Activated CD4-positive, alpha-beta T cell treated with anti-CD3 and anti-CD28 coated beads, Interleukin-2, amount 10 ng/mL, durations not matched to agents 24 days and 14 days (primary cell): ENCODE measurements at regions not wholly inside any gene's neighbourhood (a gene's known extent, or its start where the extent isn't known, plus 50 kb on each side); places are given as distances from the start of the nearest gene placed in this dataset.
A peak's percentile ranks its signal among the peaks of the same experiment; 100 is the strongest.

Experiments
- DNase-seq: peaks from one replicate; pipeline ENCODE4 v3.0.0; 2022
- H3K27ac Mint-ChIP-seq: one replicate; pipeline ENCODE4 v1.8.0; 2022; ENCODE audit warnings: mild to moderate bottlenecking, mixed read lengths
- H3K27me3 Mint-ChIP-seq: one replicate; pipeline ENCODE4 v1.8.0; 2022; ENCODE audit warnings: mixed read lengths
- H3K36me3 Mint-ChIP-seq: one replicate; pipeline ENCODE4 v1.8.0; 2022; ENCODE audit warnings: low read depth, mild to moderate bottlenecking, mixed read lengths
- H3K4me1 Mint-ChIP-seq: one replicate; pipeline ENCODE4 v1.8.0; 2021; ENCODE audit warnings: mixed read lengths
- H3K4me3 Mint-ChIP-seq: one replicate; pipeline ENCODE4 v1.8.0; 2022; ENCODE audit warnings: mild to moderate bottlenecking, moderate library complexity, mixed read lengths
- H3K9me3 Mint-ChIP-seq: one replicate; pipeline ENCODE4 v1.8.0; 2021; ENCODE audit warnings: mixed read lengths
- intact Hi-C: fragments of 100-400 bp; cut with micrococcal nuclease; formaldehyde crosslinking; loops from one replicate; pipeline ENCODE4 v1.15.1; 2023

- no peak for DNase-seq
- H3K9me3 Mint-ChIP-seq = no peaks in the 10 kb centered on the region
- H3K4me1 Mint-ChIP-seq = no peaks in the 10 kb centered on the region
- H3K27ac Mint-ChIP-seq = no peak overlapping the region
- H3K4me3 Mint-ChIP-seq = no peak overlapping the region
- no peaks in the 10 kb centered on the region for H3K36me3 Mint-ChIP-seq
- H3K27me3 Mint-ChIP-seq = no peaks in the 10 kb centered on the region
- intact Hi-C loops = no loop called here
Observed at GRCh38 chr16:55214974-55215494, 109.0 kb upstream of the IRX6 start.

- no peak for DNase-seq
- Mint-ChIP-seq H3K27me3 (no peaks in the 10 kb centered on the region), H3K4me1 (no peaks in the 10 kb centered on the region), H3K9me3 (no peaks in the 10 kb centered on the region), H3K36me3 (no peaks in the 10 kb centered on the region), H3K27ac (no peak overlapping the region), H3K4me3 (no peak overlapping the region)
- intact Hi-C loops = no loop called here
Observed at GRCh38 chr16:55217392-55217791, 106.6 kb upstream of the IRX6 start.

GRCh38 chr16:55221836-55222235 lies 102.2 kb upstream of the IRX6 start:
- Mint-ChIP-seq H3K4me1 (no peaks in the 10 kb centered on the region), H3K36me3 (no peaks in the 10 kb centered on the region), H3K27me3 (no peaks in the 10 kb centered on the region), H3K9me3 (peaks cover 11% of the 10 kb centered on the region), H3K4me3 (no peak overlapping the region), H3K27ac (no peak overlapping the region)
- DNase-seq = no peak
- intact Hi-C loops = no loop called here

- H3K4me1 Mint-ChIP-seq = no peaks in the 10 kb centered on the region
- H3K27ac Mint-ChIP-seq = no peak overlapping the region
- H3K4me3 Mint-ChIP-seq = no peak overlapping the region
- H3K36me3 Mint-ChIP-seq = no peaks in the 10 kb centered on the region
- peaks cover 11% of the 10 kb centered on the region for H3K9me3 Mint-ChIP-seq
- H3K27me3 Mint-ChIP-seq = no peaks in the 10 kb centered on the region
- intact Hi-C loops = no loop called here
- DNase-seq = no peak
Observed at GRCh38 chr16:55222486-55222885, 101.5 kb upstream of the IRX6 start.

- Mint-ChIP-seq H3K4me1 (no peaks in the 10 kb centered on the region), H3K9me3 (peaks cover 11% of the 10 kb centered on the region)
Observed at GRCh38 chr16:55225972-55226542, 97.9 kb upstream of the IRX6 start.

GRCh38 chr16:55232822-55233221 lies 91.2 kb upstream of the IRX6 start:
- intact Hi-C loops = no loop called here
- H3K27ac Mint-ChIP-seq = no peak overlapping the region
- H3K36me3 Mint-ChIP-seq = no peaks in the 10 kb centered on the region
- H3K9me3 Mint-ChIP-seq = no peaks in the 10 kb centered on the region
- no peaks in the 10 kb centered on the region for H3K4me1 Mint-ChIP-seq
- H3K4me3 Mint-ChIP-seq = no peak overlapping the region
- no peak for DNase-seq
- H3K27me3 Mint-ChIP-seq = no peaks in the 10 kb centered on the region

More at GRCh38 chr16:55225972-55226542, 97.9 kb upstream of the IRX6 start:
- intact Hi-C loops = no loop called here
- DNase-seq = no peak
- H3K36me3 Mint-ChIP-seq = no peaks in the 10 kb centered on the region
- H3K27me3 Mint-ChIP-seq = no peaks in the 10 kb centered on the region
- H3K27ac Mint-ChIP-seq = no peak overlapping the region
- H3K4me3 Mint-ChIP-seq = no peak overlapping the region

GRCh38 chr16:55233464-55233863 lies 90.5 kb upstream of the IRX6 start:
- no peak for DNase-seq
- Mint-ChIP-seq H3K9me3 (no peaks in the 10 kb centered on the region), H3K4me1 (no peaks in the 10 kb centered on the region), H3K4me3 (no peak overlapping the region), H3K27ac (no peak overlapping the region), H3K36me3 (no peaks in the 10 kb centered on the region), H3K27me3 (no peaks in the 10 kb centered on the region)
- intact Hi-C loops = no loop called here

GRCh38 chr16:55236655-55237054 lies 87.3 kb upstream of the IRX6 start:
- no peaks in the 10 kb centered on the region for H3K4me1 Mint-ChIP-seq
- no peaks in the 10 kb centered on the region for H3K27me3 Mint-ChIP-seq
- no peaks in the 10 kb centered on the region for H3K36me3 Mint-ChIP-seq
- DNase-seq = no peak
- no peak overlapping the region for H3K4me3 Mint-ChIP-seq
- no peak overlapping the region for H3K27ac Mint-ChIP-seq
- intact Hi-C loops = no loop called here
- no peaks in the 10 kb centered on the region for H3K9me3 Mint-ChIP-seq

- H3K9me3 Mint-ChIP-seq = no peaks in the 10 kb centered on the region
- H3K27ac Mint-ChIP-seq = no peak overlapping the region
- H3K36me3 Mint-ChIP-seq = no peaks in the 10 kb centered on the region
- intact Hi-C loops = no loop called here
- H3K4me1 Mint-ChIP-seq = no peaks in the 10 kb centered on the region
- peak; percentile 24 for DNase-seq
- no peaks in the 10 kb centered on the region for H3K27me3 Mint-ChIP-seq
- no peak overlapping the region for H3K4me3 Mint-ChIP-seq
Observed at GRCh38 chr16:55239723-55240122, 84.3 kb upstream of the IRX6 start.

- no peaks in the 10 kb centered on the region for H3K4me1 Mint-ChIP-seq
- H3K4me3 Mint-ChIP-seq = no peak overlapping the region
- no peaks in the 10 kb centered on the region for H3K9me3 Mint-ChIP-seq
- no peak for DNase-seq
- H3K27me3 Mint-ChIP-seq = no peaks in the 10 kb centered on the region
- no peaks in the 10 kb centered on the region for H3K36me3 Mint-ChIP-seq
- intact Hi-C loops = no loop called here
- no peak overlapping the region for H3K27ac Mint-ChIP-seq
Observed at GRCh38 chr16:55240888-55241287, 83.1 kb upstream of the IRX6 start.

GRCh38 chr16:55242667-55243066 lies 81.3 kb upstream of the IRX6 start:
- Mint-ChIP-seq H3K27me3 (no peaks in the 10 kb centered on the region), H3K27ac (no peak overlapping the region), H3K36me3 (no peaks in the 10 kb centered on the region), H3K4me1 (no peaks in the 10 kb centered on the region), H3K9me3 (no peaks in the 10 kb centered on the region), H3K4me3 (no peak overlapping the region)
- intact Hi-C loops = no loop called here
- no peak for DNase-seq

GRCh38 chr16:55248058-55248457 lies 75.9 kb upstream of the IRX6 start:
- intact Hi-C loops = no loop called here
- peaks cover 2% of the 10 kb centered on the region for H3K4me1 Mint-ChIP-seq
- H3K36me3 Mint-ChIP-seq = no peaks in the 10 kb centered on the region
- no peaks in the 10 kb centered on the region for H3K9me3 Mint-ChIP-seq
- no peak overlapping the region for H3K27ac Mint-ChIP-seq
- H3K4me3 Mint-ChIP-seq = no peak overlapping the region
- H3K27me3 Mint-ChIP-seq = peaks cover 2% of the 10 kb centered on the region
- DNase-seq = peak; percentile 22

- H3K9me3 Mint-ChIP-seq = no peaks in the 10 kb centered on the region
- H3K27ac Mint-ChIP-seq = no peak overlapping the region
- peaks cover 2% of the 10 kb centered on the region for H3K27me3 Mint-ChIP-seq
- H3K4me1 Mint-ChIP-seq = peaks cover 2% of the 10 kb centered on the region
- intact Hi-C loops = no loop called here
- no peaks in the 10 kb centered on the region for H3K36me3 Mint-ChIP-seq
- no peak overlapping the region for H3K4me3 Mint-ChIP-seq
- peak; percentile 57 for DNase-seq
Observed at GRCh38 chr16:55248494-55248893, 75.5 kb upstream of the IRX6 start.

- Mint-ChIP-seq H3K36me3 (no peaks in the 10 kb centered on the region), H3K27me3 (peaks cover 5% of the 10 kb centered on the region), H3K9me3 (no peaks in the 10 kb centered on the region), H3K4me3 (no peak overlapping the region), H3K4me1 (peaks cover 2% of the 10 kb centered on the region), H3K27ac (no peak overlapping the region)
- peak; percentile 6 for DNase-seq
- intact Hi-C loops = no loop called here
Observed at GRCh38 chr16:55249361-55249760, 74.6 kb upstream of the IRX6 start.

- Mint-ChIP-seq H3K4me3 (no peak overlapping the region), H3K27ac (no peak overlapping the region), H3K4me1 (peaks cover 2% of the 10 kb centered on the region), H3K36me3 (no peaks in the 10 kb centered on the region), H3K9me3 (no peaks in the 10 kb centered on the region), H3K27me3 (peaks cover 8% of the 10 kb centered on the region)
- intact Hi-C loops = no loop called here
- peak; percentile 11 for DNase-seq
Observed at GRCh38 chr16:55249936-55250335, 74.1 kb upstream of the IRX6 start.
